HG03025 (cell line): ENCODE measurements at regions not wholly inside any gene's neighbourhood (a gene's known extent, or its start where the extent isn't known, plus 50 kb on each side); places are given as distances from the start of the nearest gene placed in this dataset.

ENCODE experiments used
- ATAC-seq: cut with Tn5 transposase; IDR thresholded peaks from one replicate; pipeline ENCODE4 v1.9.1; 2021; ENCODE audit warnings: mild to moderate bottlenecking, moderate library complexity; ENCODE audit not compliant: unreplicated experiment, low FRiP score

GRCh38 chr21:28442085-28442484, 550.6 kb downstream of the LTN1 start:
- no peak for ATAC-seq

- no peak for ATAC-seq
Observed at GRCh38 chr21:28439788-28440187, 552.9 kb downstream of the LTN1 start.

GRCh38 chr21:28439251-28439650, 553.4 kb downstream of the LTN1 start:
- no peak for ATAC-seq

GRCh38 chr21:28437061-28437460, 555.6 kb downstream of the LTN1 start:
- no peak for ATAC-seq

- no peak for ATAC-seq
Observed at GRCh38 chr21:28436286-28436932, 556.3 kb downstream of the LTN1 start.

- no peak for ATAC-seq
Observed at GRCh38 chr21:28431527-28432200, 561.0 kb downstream of the LTN1 start.

- no peak for ATAC-seq
Observed at GRCh38 chr21:28431022-28431421, 561.7 kb downstream of the LTN1 start.

- ATAC-seq: no peak
Observed at GRCh38 chr21:28429161-28429560, 563.5 kb downstream of the LTN1 start.

- no peak for ATAC-seq
Observed at GRCh38 chr21:28427394-28428022, 565.2 kb downstream of the LTN1 start.

GRCh38 chr21:28426545-28426944, 566.1 kb downstream of the LTN1 start:
- ATAC-seq: no peak

GRCh38 chr21:28423521-28424190, 569.0 kb downstream of the LTN1 start:
- no peak for ATAC-seq

GRCh38 chr21:28421716-28422524, 570.8 kb downstream of the LTN1 start:
- ATAC-seq: no peak

GRCh38 chr21:28419811-28420210, 572.9 kb downstream of the LTN1 start:
- no peak for ATAC-seq

GRCh38 chr21:28418726-28419514, 573.8 kb downstream of the LTN1 start:
- ATAC-seq: no peak

GRCh38 chr21:28410256-28410655, 582.4 kb downstream of the LTN1 start:
- no peak for ATAC-seq

GRCh38 chr21:28402616-28402989, 590.1 kb downstream of the LTN1 start:
- no peak for ATAC-seq

GRCh38 chr21:28397040-28397439, 595.6 kb downstream of the LTN1 start:
- no peak for ATAC-seq

GRCh38 chr21:28396421-28396820, 596.3 kb downstream of the LTN1 start:
- ATAC-seq: no peak

- no peak for ATAC-seq
Observed at GRCh38 chr21:28393279-28393678, 599.4 kb downstream of the LTN1 start.
